Testis (tissue), 2 donors: ENCODE measurements at regions not wholly inside any gene's neighbourhood (a gene's known extent, or its start where the extent isn't known, plus 50 kb on each side); places are given as distances from the start of the nearest gene placed in this dataset.

Experiments used
- CTCF ChIP-seq, 3 experiments: fragments of 450-650 bp in 2 of 3; fragments of 200-600 bp in 1 of 3; sonication (generic) in 1 of 3; IDR thresholded peaks; one replicate each; pipeline ENCODE4 v1.5.1; 2016 to 2019; ENCODE audit warnings: antibody characterized with exemption in 3 of 3, mild to moderate bottlenecking in 2 of 3, moderate library complexity in 1 of 3
- POLR2A ChIP-seq: fragments of 450-650 bp; IDR thresholded peaks from one replicate; pipeline ENCODE4 v1.6.1; 2017; ENCODE audit warnings: antibody characterized with exemption, mild to moderate bottlenecking, moderate library complexity

GRCh38 chr10:128704716-128705115, 578.5 kb upstream of the MKI67 start:
- no peak for TF ChIP-seq CTCF (IDR thresholded peaks at IDR 0.05)
- no peak for TF ChIP-seq POLR2A
